ENCODE measurements at regions not wholly inside any gene's neighbourhood (a gene's known extent, or its start where the extent isn't known, plus 50 kb on each side); places are given as distances from the start of the nearest gene placed in this dataset.
"Not testable (repeated sequence)": the region's sequence is repeated elsewhere in the genome, so short reads cannot be mapped to it uniquely, and the experiment has no call there.

DNA sequence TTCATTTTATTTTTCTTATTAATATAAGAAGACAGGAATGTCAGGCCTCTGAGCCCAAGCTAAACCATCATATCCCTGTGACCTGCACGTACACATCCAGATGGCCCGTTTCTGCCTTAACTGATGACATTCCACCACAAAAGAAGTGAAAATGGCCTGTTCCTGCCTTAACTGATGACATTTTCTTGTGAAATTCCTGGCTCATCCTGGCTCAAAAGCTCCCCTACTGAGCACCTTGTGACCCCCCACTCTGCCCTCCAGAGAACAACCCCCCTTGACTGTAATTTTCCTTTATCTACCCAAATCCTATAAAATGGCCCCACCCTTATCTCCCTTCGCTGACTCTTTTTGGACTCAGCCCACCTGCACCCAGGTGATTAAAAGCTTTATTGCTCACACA is 182.5 kb downstream of the CTH start:
- H3K9ac ChIP-seq (ENCODE audit: control insufficient read depth, insufficient read depth, low read length); H3K4me1 ChIP-seq (ENCODE audit: control insufficient read depth, insufficient read depth, low read length); in situ Hi-C loops (cut with MboI); BruUV-seq (replicated peaks); RAD21 ChIA-PET (ENCODE audit: unreplicated experiment); H2AFZ ChIP-seq (ENCODE audit: control insufficient read depth, low read depth, low read length); H3K36me3 ChIP-seq (ENCODE audit: control insufficient read depth in 2 of 2, insufficient read depth in 2 of 2, low read length in 1 of 2); FAIRE-seq; H3K27me3 ChIP-seq (replicated peaks in 1 of 2; ENCODE audit: control insufficient read depth in 2 of 2, insufficient read depth in 2 of 2, low read length in 1 of 2); H3K4me3 ChIP-seq; H3K9me3 ChIP-seq (replicated peaks; ENCODE audit: control insufficient read depth, insufficient read depth, low read length); intact Hi-C loops (cut with micrococcal nuclease; ENCODE audit: unreplicated experiment); H3K27ac ChIP-seq (ENCODE audit: control insufficient read depth, insufficient read depth); H3K4me2 ChIP-seq (ENCODE audit: control insufficient read depth, insufficient read depth); POLR2A ChIA-PET; ATAC-seq; SMC1A ChIA-PET (ENCODE audit: uncharacterized antibody, unreplicated experiment); DNase-seq (ENCODE audit: low read depth, low spot score); H4K20me1 ChIP-seq (ENCODE audit: control insufficient read depth, insufficient read depth); CTCF ChIA-PET; H3K79me2 ChIP-seq (ENCODE audit: control insufficient read depth, insufficient read depth, low read length): not testable (repeated sequence)
- 46% methylated on average over 3 of the region's 3 CpGs for WGBS (ENCODE audit: insufficient coverage, insufficient replicate concordance, low lambda C conversion rate, missing lambda C conversion rate)

DNA sequence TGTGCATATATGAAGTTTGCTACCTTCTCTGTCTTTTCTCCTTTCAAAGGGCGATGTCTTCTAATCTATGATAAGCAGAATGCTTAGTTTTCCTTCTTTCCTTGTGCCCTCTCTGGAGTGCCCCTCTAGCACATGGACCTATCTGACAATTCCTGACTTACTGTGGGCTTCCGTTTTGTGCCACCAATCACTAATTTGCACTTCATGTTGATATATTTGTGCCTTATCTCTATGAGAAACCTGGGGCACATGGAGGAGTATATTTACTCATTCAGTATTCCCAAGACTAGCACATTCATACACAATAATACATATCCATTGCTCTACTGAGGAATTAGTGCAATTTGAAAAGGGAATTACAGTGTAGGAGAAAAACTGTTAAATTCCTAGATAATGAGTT is 197.7 kb downstream of the CTH start:
- FAIRE-seq (no peak), ATAC-seq (no peak), DNase-seq (ENCODE audit: low read depth, low spot score) (no peak)
- RAD21 ChIA-PET (ENCODE audit: unreplicated experiment): no interaction called here
- intact Hi-C loops (cut with micrococcal nuclease; ENCODE audit: unreplicated experiment): no loop called here
- no TSS peak for BruUV-seq (replicated peaks)
- H3K36me3 ChIP-seq (ENCODE audit: control insufficient read depth in 2 of 2, insufficient read depth in 2 of 2, low read length in 1 of 2): no peaks in the 10 kb centered on the region
- H3K9me3 ChIP-seq (replicated peaks; ENCODE audit: control insufficient read depth, insufficient read depth, low read length): no peaks in the 10 kb centered on the region
- H2AFZ ChIP-seq (ENCODE audit: control insufficient read depth, low read depth, low read length): no peak overlapping the region
- WGBS (ENCODE audit: insufficient coverage, insufficient replicate concordance, low lambda C conversion rate, missing lambda C conversion rate): 13% methylated on average over 2 of the region's 2 CpGs
- in situ Hi-C loops (cut with MboI): no loop called here
- no peak overlapping the region for H3K4me2 ChIP-seq (ENCODE audit: control insufficient read depth, insufficient read depth)
- H3K27ac ChIP-seq (ENCODE audit: control insufficient read depth, insufficient read depth): no peak overlapping the region
- H4K20me1 ChIP-seq (ENCODE audit: control insufficient read depth, insufficient read depth): no peaks in the 10 kb centered on the region
- H3K9ac ChIP-seq (ENCODE audit: control insufficient read depth, insufficient read depth, low read length): no peak overlapping the region
- POLR2A ChIA-PET: no interaction called here
- SMC1A ChIA-PET (ENCODE audit: uncharacterized antibody, unreplicated experiment): no interaction called here
- H3K79me2 ChIP-seq (ENCODE audit: control insufficient read depth, insufficient read depth, low read length): no peaks in the 10 kb centered on the region
- H3K4me1 ChIP-seq (ENCODE audit: control insufficient read depth, insufficient read depth, low read length): no peaks in the 10 kb centered on the region
- H3K4me3 ChIP-seq: no peak overlapping the region
- H3K27me3 ChIP-seq (replicated peaks in 1 of 2; ENCODE audit: control insufficient read depth in 2 of 2, insufficient read depth in 2 of 2, low read length in 1 of 2): no peaks in the 10 kb centered on the region
- CTCF ChIA-PET: interaction anchor here (1.2 kb wide), 1 partner anchor 411 kb away, joined by 3 read pairs; no protein-coding TSS in a partner anchor
- no peak for TF ChIP-seq POLR2AphosphoS5 (IDR thresholded peaks at IDR 0.05; ENCODE audit: low read length)
- no peak for TF ChIP-seq BCL11A (IDR thresholded peaks at IDR 0.05; ENCODE audit: low read depth, low read length)
- no peak for TF ChIP-seq TAF1 (IDR thresholded peaks at IDR 0.05; ENCODE audit: borderline replicate concordance, low read depth, low read length)
- no peak for TF ChIP-seq BACH1 (IDR thresholded peaks at IDR 0.05; ENCODE audit: borderline replicate concordance)
- TF ChIP-seq HDAC6 (IDR thresholded peaks at IDR 0.05; ENCODE audit: unreplicated experiment): no peak
- no peak for TF ChIP-seq SIN3A (IDR thresholded peaks at IDR 0.05; ENCODE audit: low read depth, low read length)
- TF ChIP-seq ETV6 (conservative IDR thresholded peaks at IDR 0.05 in 1 of 2, IDR thresholded peaks at IDR 0.05 in 1 of 2; ENCODE audit: borderline replicate concordance in 1 of 2, low read depth in 1 of 2): no peak
- no peak for TF ChIP-seq EED (IDR thresholded peaks at IDR 0.05; ENCODE audit: low read depth)
- TF ChIP-seq KDM1A (IDR thresholded peaks at IDR 0.05; ENCODE audit: borderline replicate concordance): no peak
- no peak for TF ChIP-seq MTA3 (IDR thresholded peaks at IDR 0.05; ENCODE audit: borderline replicate concordance, low read length)
- no peak for TF ChIP-seq CBX3 (IDR thresholded peaks at IDR 0.05; ENCODE audit: borderline replicate concordance, low read depth)
- TF ChIP-seq PAX8 (IDR thresholded peaks at IDR 0.05): no peak
- TF ChIP-seq, protein P1, sequence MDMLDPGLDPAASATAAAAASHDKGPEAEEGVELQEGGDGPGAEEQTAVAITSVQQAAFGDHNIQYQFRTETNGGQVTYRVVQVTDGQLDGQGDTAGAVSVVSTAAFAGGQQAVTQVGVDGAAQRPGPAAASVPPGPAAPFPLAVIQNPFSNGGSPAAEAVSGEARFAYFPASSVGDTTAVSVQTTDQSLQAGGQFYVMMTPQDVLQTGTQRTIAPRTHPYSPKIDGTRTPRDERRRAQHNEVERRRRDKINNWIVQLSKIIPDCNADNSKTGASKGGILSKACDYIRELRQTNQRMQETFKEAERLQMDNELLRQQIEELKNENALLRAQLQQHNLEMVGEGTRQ (IDR thresholded peaks at IDR 0.05; ENCODE audit: borderline replicate concordance, low read depth, low read length): no peak
- TF ChIP-seq SREBF2 (IDR thresholded peaks at IDR 0.05; ENCODE audit: low read length): no peak
- no peak for TF ChIP-seq SUZ12 (IDR thresholded peaks at IDR 0.05; ENCODE audit: unreplicated experiment)
- TF ChIP-seq, protein P2, sequence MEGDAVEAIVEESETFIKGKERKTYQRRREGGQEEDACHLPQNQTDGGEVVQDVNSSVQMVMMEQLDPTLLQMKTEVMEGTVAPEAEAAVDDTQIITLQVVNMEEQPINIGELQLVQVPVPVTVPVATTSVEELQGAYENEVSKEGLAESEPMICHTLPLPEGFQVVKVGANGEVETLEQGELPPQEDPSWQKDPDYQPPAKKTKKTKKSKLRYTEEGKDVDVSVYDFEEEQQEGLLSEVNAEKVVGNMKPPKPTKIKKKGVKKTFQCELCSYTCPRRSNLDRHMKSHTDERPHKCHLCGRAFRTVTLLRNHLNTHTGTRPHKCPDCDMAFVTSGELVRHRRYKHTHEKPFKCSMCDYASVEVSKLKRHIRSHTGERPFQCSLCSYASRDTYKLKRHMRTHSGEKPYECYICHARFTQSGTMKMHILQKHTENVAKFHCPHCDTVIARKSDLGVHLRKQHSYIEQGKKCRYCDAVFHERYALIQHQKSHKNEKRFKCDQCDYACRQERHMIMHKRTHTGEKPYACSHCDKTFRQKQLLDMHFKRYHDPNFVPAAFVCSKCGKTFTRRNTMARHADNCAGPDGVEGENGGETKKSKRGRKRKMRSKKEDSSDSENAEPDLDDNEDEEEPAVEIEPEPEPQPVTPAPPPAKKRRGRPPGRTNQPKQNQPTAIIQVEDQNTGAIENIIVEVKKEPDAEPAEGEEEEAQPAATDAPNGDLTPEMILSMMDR (IDR thresholded peaks at IDR 0.05 in 2 of 3, conservative IDR thresholded peaks at IDR 0.05 in 1 of 3; ENCODE audit: control insufficient read depth in 2 of 3, extremely low read depth in 1 of 3, insufficient read depth in 1 of 3, low read depth in 3 of 3, low read length in 3 of 3): no peak
- TF ChIP-seq BHLHE40 (IDR thresholded peaks at IDR 0.05; ENCODE audit: borderline replicate concordance in 1 of 2, low read depth in 2 of 2, low read length in 1 of 2): no peak
- TF ChIP-seq CHD4 (IDR thresholded peaks at IDR 0.05): no peak

Data from GM12878 (cell line).